ENCODE measurements at regions not wholly inside any gene's neighbourhood (a gene's known extent, or its start where the extent isn't known, plus 50 kb on each side); places are given as distances from the start of the nearest gene placed in this dataset.

GRCh38 chrX:96386981-96387380 is 297.7 kb upstream of the DIAPH2 start:
- H3K9me3 ChIP-seq (ENCODE audit: control insufficient read depth, insufficient read depth, low read length) = no peaks in the 10 kb centered on the region
- POLR2A ChIA-PET = no interaction called here
- CTCF ChIA-PET = interaction anchor here (0.6 kb wide), 1 partner anchor 732 kb away, joined by 3 read pairs; no protein-coding TSS in a partner anchor
- H3K27me3 ChIP-seq (ENCODE audit: control insufficient read depth, insufficient read depth, low read length) = no peaks in the 10 kb centered on the region
- DNase-seq (ENCODE audit: low read depth, low spot score) = no peak
- no peak overlapping the region for H3K27ac ChIP-seq (ENCODE audit: low read depth, low read length)
- H3K4me3 ChIP-seq (ENCODE audit: low read depth, low read length) = no peak overlapping the region
- TF ChIP-seq, protein P1, sequence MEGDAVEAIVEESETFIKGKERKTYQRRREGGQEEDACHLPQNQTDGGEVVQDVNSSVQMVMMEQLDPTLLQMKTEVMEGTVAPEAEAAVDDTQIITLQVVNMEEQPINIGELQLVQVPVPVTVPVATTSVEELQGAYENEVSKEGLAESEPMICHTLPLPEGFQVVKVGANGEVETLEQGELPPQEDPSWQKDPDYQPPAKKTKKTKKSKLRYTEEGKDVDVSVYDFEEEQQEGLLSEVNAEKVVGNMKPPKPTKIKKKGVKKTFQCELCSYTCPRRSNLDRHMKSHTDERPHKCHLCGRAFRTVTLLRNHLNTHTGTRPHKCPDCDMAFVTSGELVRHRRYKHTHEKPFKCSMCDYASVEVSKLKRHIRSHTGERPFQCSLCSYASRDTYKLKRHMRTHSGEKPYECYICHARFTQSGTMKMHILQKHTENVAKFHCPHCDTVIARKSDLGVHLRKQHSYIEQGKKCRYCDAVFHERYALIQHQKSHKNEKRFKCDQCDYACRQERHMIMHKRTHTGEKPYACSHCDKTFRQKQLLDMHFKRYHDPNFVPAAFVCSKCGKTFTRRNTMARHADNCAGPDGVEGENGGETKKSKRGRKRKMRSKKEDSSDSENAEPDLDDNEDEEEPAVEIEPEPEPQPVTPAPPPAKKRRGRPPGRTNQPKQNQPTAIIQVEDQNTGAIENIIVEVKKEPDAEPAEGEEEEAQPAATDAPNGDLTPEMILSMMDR (IDR thresholded peaks at IDR 0.05; ENCODE audit: low read depth, low read length) = no peak

GRCh38 chrX:96387801-96388200 is 296.8 kb upstream of the DIAPH2 start:
- Histone ChIP-seq H3K27ac (ENCODE audit: low read depth, low read length) (no peak overlapping the region), H3K27me3 (ENCODE audit: control insufficient read depth, insufficient read depth, low read length) (no peaks in the 10 kb centered on the region), H3K4me3 (ENCODE audit: low read depth, low read length) (no peak overlapping the region), H3K9me3 (ENCODE audit: control insufficient read depth, insufficient read depth, low read length) (no peaks in the 10 kb centered on the region)
- no peak for DNase-seq (ENCODE audit: low read depth, low spot score)
- ChIA-PET POLR2A (no interaction called here), CTCF (no interaction called here)
- TF ChIP-seq, protein P1 (IDR thresholded peaks at IDR 0.05; ENCODE audit: low read depth, low read length) = no peak

DNA sequence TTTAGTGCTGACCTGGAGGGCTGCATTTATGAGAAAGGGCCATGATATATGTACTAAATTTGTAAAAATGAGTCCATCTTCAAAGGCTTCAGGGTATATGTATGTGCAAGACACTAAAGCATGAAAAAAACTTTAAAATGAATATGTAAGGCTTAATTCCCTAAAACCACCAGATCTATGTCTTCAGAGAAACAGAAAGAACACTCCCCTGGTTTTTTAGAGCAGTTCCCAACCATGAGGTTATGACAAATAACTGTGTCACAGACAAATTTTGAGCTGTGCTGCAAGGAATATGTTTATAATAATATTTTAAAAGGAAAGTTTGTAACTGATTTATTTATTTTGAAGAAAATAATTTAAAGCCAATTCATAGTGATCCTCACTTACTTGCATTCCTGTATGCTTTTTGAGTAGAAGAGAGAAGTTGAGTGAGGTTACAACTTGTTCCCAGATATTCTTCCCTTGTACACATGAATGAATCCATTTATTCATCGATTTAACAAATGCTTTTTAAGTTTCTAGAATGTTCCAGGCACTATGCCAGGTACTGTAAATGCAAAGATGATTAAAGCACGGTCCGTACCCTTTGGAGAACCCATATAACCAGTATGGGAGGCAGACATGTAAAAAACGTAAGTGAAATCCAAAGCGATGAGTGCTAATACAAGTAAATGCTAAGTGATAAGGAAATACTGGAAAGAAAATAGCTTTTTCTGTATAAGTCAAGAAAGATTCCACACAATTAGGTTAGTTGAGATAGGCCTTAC is 295.2 kb upstream of the DIAPH2 start:
- CTCF ChIA-PET = no interaction called here
- no peaks in the 10 kb centered on the region for H3K9me3 ChIP-seq (ENCODE audit: control insufficient read depth, insufficient read depth, low read length)
- no peak for DNase-seq (ENCODE audit: low read depth, low spot score)
- H3K27me3 ChIP-seq (ENCODE audit: control insufficient read depth, insufficient read depth, low read length) = no peaks in the 10 kb centered on the region
- TF ChIP-seq, protein P1 (IDR thresholded peaks at IDR 0.05; ENCODE audit: low read depth, low read length) = no peak
- no peak overlapping the region for H3K27ac ChIP-seq (ENCODE audit: low read depth, low read length)
- no peak overlapping the region for H3K4me3 ChIP-seq (ENCODE audit: low read depth, low read length)
- POLR2A ChIA-PET = no interaction called here

GRCh38 chrX:96394598-96394997 is 290.0 kb upstream of the DIAPH2 start:
- no peak overlapping the region for H3K27ac ChIP-seq (ENCODE audit: low read depth, low read length)
- CTCF ChIA-PET = no interaction called here
- no peaks in the 10 kb centered on the region for H3K9me3 ChIP-seq (ENCODE audit: control insufficient read depth, insufficient read depth, low read length)
- H3K4me3 ChIP-seq (ENCODE audit: low read depth, low read length) = no peak overlapping the region
- no peak for DNase-seq (ENCODE audit: low read depth, low spot score)
- TF ChIP-seq, protein P1 (IDR thresholded peaks at IDR 0.05; ENCODE audit: low read depth, low read length) = no peak
- no peaks in the 10 kb centered on the region for H3K27me3 ChIP-seq (ENCODE audit: control insufficient read depth, insufficient read depth, low read length)
- POLR2A ChIA-PET = no interaction called here

GRCh38 chrX:96403446-96403845 is 281.2 kb upstream of the DIAPH2 start:
- ChIA-PET POLR2A (no interaction called here), CTCF (no interaction called here)

More at GRCh38 chrX:96403446-96403845, 281.2 kb upstream of the DIAPH2 start:
- H3K9me3 ChIP-seq (ENCODE audit: control insufficient read depth, insufficient read depth, low read length) = no peaks in the 10 kb centered on the region
- no peak for DNase-seq (ENCODE audit: low read depth, low spot score)
- no peak overlapping the region for H3K27ac ChIP-seq (ENCODE audit: low read depth, low read length)
- TF ChIP-seq, protein P1 (IDR thresholded peaks at IDR 0.05; ENCODE audit: low read depth, low read length) = no peak
- no peak overlapping the region for H3K4me3 ChIP-seq (ENCODE audit: low read depth, low read length)
- no peaks in the 10 kb centered on the region for H3K27me3 ChIP-seq (ENCODE audit: control insufficient read depth, insufficient read depth, low read length)

All from AG04450 (cell line).